NCI-H446 treated with DMSO at 0.1 percent for 48 hours (cell line): ENCODE measurements at regions not wholly inside any gene's neighbourhood (a gene's known extent, or its start where the extent isn't known, plus 50 kb on each side); places are given as distances from the start of the nearest gene placed in this dataset.
"Not testable (repeated sequence)": the region's sequence is repeated elsewhere in the genome, so short reads cannot be mapped to it uniquely, and the experiment has no call there.

Experiments used
- DNase-seq: peaks from one replicate; lab custom pipeline; 2025; lab: John Stamatoyannopoulos, UW

DNA sequence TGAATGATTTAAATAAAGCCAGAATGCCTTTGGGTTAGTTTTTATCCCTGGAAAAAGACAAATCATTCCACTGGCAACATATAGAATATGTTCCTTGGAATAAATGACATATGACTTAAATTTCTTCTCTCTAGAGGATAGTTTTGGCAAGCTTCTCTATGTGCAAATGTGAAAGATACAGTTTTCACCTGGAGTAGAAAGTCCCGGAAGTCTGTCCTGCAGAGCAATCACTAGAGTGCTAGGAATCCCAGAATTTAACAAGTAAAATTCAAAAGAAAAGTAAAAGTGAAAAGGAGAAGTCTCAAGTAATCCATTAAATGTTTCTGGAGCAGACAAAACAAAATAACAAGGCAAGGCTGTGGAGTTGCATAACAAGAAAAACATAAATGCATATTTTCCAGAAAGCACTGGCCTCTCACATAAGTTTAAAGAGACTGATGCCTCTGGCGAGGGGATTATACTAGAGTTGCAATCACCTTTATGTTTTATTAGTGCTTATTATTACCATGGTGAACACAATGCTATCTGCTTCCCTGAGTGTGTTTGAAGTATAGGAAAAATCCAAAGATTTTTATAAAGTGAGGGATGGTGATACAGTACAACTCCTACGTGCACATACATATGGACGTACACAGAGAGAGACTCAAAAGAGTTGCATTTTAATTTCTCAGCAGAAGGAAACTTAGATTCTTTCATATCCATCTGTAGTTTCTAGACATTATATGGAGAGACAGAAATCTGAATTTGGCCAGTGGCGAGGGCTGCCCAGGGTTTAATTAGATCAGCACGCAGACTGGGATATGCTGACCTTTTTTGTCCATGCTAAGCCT, 188.3 kb upstream of the ANKRD55 start:
- DNase-seq, result no peak

DNA sequence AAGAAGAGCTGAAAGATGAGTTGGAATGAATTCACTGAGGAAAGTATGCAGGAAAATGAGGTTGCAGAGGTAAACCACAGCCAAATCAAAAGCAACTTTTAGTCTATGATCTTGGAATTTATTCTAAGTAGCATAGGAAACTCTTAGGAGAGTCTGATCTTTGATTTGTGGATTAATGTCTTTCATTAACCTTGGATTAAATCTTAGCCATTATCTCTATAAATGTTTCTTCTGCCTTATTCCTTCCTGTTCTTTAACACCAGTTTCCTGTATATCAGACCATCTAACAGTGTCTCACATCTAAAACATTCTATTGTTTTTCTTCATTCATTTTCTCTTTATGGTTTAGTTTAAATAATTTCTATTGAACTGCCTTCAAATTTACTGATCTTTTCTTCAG, 187.2 kb upstream of the ANKRD55 start:
- no peak for DNase-seq

DNA sequence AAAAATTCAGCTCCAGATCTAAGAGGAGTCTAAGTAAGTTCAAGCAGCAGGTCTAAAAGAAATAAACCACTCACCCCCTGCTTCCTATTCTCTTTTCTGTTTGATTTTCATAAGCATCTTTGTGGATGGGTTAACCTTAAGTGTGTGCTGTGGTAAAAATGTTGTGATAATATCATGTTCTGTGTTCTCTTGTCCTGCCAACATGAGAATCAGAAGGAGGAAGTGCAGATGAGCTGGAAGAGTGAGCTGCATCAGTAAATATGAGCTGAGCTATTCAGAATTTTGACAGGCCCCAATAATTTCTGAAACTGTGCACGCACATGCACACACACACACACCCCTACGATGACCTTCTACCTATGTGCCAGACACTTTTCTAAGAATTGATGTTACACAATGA, 186.5 kb upstream of the ANKRD55 start:
- no peak for DNase-seq

DNA sequence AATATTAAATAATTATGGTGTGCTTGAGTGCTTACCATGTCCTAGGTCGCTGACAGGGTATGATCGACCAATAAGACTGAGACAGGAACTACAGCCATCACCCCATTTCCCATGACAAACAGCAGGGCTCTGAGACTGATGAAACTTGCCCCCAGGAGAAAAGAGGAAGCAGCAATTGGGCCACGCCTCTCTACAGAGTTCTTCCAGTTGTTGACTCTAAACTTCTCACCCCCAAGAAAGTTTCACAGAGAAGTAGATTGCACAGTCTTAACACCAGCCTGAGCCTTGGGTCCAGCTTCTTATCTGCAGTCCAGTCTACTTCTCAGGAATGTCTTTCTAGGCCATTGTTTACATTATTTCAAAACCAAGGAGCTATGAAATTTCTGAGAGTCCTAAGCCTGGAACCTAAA, 182.2 kb upstream of the ANKRD55 start:
- no peak for DNase-seq

DNA sequence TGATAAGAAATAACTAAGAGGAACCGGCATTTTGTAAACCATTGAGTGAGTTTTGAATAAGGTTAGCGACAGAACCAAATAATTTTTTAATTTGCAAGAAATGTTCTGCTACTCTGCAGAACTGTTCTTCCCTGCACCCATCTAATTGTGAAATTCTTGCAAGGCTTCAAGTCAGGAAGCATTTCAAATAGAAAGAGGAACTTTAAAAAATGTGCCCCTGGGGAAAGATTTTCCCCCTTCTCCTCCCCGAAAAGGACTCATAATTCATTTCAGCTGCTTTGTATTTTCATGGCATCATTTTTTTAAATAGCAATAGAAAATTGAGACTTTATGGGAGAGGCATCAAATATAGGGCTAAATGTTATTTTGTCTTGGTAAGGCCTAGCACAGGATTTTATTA, 180.9 kb upstream of the ANKRD55 start:
- DNase-seq, result no peak

DNA sequence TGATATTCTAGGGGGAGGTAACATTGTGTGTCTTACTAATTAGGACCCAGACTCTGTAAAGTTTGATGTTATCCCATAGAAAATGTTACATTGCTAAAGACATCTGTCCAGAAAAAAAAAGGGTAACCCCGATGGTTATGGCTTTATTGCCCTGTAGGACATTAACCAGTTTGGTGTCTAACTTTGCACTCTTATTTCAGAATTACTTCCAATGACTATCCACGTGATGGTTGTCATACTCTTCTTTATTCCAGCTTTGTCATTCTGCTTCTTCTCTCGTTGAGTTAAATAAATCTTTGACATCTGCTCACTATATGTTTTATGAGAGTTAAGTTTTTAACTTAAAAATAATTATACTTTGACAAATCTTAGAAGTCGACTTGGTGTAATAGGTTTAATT, 180.4 kb upstream of the ANKRD55 start:
- DNase-seq, result no peak

DNA sequence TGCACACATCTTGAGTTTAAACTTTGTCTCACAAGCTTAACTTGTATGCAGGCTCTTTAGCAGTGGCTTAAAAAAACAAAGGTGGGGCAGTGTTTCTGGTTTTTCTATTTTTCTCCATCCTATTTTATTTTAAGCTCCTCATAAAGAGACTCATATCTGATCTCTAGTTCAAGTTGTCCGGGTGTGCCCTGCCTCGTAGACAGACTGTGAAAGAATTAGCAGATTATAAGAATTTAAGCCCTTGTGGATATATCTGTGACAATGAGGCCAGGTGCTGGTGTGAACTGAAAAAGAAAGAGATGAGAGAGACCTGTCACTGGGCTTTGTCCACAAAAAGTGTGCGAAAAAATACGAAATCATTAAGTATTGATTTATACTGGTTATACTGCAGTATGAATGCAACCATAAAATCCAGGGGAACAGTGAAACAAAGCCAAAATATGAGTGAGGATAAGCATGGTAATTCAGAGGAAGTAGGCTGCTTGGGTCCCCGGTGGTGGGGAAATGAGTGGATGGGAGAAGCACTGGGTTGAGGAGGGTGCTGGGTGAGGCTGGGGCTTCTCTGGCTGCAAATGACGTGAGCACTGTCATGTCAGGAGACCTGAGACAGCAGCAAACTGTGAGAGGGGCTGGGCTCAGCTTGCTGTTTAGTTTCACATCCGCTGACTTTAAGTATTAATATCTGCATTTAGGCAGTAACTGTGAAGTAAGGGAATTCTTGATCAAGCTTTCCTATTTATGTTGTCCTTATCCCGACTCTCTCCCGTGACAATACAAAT, 179.7 kb upstream of the ANKRD55 start:
- DNase-seq, result no peak

DNA sequence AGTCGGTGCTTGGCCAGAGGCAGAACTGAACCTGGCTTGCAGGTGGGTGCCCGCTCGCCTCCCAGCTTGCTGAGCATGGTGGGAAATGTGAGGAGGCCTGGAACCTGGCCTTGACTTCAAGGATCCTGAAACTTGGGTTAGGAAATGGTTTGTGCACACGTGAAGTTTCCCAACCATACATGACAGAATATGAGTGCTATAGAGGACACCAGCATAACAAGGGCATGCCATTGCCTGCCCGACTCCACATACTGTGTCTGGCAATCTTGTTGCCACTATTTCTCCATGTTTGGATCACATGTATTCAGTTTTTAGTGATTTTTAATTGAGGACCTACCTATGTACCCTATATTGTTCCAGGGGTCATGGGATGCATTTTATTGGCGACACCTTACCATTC, 177.6 kb upstream of the ANKRD55 start:
- DNase-seq, result no peak

DNA sequence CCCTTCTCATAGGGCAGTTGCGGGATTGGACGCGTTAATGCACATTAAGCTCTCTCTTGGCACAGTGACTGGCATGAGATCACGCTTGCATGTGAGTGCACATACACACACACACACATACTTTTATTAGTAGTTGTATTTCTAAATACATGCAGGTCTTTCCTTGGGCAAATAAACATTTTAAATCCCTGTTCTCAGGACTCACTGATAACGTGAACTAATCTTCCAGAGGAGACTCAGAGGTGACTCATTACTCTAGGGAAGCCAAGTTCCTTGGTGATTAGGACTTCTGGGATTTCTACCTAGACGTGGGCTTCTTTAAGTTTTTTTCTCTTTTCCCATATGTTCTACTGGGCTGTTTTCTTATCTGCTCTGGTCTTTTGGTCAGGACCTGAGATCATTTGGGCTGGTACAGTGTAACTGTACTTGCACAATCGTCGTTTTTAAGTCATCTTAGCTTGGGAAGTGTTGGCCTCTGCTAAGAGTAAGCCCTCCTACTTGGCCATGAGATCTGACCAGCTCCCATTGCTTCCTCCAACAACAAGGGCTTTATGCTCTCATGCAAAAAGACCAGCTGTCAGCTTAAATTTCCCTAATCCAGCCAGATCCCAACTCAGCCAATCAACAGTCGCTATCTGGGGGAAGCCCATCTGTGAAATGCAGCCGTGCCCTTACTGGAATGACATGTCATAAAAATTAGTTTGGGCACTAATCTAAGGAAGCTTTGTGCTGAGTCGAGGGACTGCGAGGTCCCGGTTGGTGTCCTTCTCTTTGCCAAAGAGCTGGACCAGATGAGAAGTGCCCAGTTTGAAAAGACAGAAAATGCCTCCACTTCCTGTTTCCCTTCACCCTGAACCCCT, 176.4 kb upstream of the ANKRD55 start:
- peak; percentile 86 for DNase-seq

DNA sequence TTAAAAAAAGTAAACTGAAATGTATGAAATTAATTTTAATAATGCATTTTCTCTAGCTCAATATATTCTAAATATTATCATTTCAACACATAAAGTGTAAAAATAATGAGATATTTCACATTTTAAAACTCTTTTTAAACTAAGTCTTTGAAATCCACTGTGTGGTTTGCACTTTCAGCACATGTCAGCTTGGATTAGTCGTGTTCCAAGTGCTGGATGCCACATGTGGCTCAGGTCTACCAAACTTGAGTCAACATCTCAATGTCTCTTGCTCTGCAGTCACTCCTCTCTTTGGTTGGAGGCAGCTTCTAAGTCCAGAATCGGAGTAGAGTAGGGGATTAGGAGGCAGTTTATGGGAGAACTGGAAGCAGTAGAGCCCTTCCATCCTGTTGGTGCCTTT, 173.7 kb upstream of the ANKRD55 start:
- no peak for DNase-seq

DNA sequence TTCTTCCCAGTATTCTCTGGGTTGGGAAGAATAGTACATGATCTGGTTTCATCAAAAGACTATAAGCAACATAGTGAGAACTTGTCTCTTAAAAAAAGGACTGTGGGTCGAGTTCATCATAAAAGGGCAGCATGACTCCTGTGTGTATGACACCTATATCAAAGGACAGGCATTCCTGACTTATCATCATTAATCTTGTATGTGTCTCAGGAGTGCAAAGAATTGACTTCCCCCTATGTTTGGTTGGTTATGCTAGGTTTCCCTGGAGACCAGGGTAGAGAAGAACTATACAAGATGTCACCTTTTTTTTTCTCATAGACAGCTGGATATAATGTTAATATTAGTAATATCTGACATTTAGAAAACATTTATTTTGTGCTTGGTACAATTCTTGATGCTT, 173.1 kb upstream of the ANKRD55 start:
- DNase-seq, result no peak

DNA sequence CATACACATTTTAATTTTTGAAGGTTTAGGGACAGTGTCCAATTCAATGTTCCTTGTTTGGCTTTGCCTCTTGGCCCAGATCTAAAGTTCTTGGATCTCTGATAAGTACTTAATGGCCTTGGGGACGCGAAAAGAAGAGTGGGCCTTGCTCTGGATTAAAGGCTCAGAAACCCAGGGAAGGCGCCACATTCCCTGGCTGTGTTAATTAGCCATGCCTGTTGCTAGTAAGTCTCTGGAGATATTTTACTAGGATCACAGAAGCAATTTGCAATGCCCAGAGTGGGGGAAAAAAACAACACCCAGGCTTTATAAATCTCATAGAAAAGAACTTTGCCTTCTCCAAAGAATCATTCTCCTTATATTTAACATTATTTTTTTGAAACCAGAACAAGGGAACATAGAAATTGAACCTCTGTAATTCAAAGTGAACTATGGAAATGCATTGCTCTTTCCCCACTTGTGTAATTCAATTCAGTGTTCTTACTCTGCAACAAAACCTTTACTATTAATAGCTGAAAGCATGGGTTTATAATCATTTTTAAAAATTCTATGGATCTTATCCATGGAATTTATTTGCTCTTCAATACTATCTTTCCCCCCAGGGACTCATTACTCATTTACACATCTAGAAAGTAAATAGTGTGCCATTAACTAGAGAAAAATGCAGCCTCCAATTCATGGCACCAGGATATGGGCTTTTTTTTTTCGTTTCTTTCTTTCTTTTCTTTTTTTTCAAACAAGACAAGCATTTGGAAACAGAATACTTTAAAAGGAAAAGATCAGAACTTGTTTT, 172.2 kb upstream of the ANKRD55 start:
- peak; percentile 31 for DNase-seq

DNA sequence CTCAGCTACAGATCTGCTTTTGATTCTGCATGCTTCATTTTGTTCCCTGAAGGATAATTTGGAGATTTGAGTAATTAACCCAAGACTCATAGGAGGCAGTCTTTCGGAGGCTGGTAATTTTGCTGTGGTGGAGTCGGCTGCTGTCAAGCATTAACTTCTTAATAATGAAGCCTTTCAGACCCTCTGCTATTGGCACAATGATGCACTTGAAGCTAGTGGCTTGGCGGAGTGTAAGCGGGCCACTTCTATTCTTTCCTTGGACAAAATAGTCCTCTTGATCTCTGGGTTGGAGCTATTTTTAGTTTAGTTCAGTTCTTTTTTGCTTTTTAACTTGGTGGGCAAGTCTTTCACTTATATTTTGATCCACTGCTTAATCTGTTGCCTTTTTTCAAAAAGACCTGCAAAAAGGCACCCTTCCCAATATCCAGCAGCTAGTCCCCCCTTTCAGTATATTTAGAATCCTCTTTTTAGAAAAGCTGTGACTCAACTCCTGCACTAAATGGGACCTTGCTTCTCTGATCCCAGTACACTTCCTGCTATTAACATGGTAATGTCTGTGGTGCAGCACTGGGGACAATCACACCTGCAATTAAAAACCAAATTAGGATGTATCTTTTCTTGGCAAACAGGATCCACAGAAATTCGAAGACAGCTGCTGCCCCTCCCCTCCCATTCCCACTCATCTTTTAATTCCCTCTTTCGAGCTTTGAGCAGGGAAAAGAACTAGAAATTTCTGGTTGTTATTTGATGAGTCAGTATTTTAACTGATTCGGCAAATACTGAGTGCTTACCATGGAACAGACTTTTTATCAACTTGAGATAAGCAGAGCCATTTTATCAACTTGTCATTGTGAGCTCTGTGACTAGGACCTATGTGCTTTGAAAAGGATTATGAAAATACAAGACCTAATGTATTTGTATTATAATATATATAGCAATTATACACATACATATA, 169.4 kb upstream of the ANKRD55 start:
- DNase-seq, result no peak

DNA sequence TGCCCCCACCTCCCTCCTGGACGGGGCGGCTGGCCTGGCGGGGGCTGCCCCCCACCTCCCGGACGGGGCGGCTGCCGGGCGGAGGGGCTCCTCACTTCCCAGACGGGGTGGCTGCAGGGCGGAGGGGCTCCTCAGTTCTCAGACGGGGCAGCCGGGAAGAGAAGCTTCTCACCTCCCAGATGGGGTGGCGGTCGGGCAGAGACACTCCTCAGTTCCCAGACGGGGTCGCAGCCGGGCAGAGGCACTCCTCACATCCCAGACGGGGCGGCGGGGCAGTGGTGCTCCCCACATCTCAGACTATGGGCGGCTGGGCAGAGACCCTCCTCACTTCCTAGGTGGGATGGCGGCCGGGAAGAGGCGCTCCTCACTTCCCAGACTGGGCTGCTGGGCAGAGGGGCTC, 164.7 kb upstream of the ANKRD55 start:
- DNase-seq, result not testable (repeated sequence)

DNA sequence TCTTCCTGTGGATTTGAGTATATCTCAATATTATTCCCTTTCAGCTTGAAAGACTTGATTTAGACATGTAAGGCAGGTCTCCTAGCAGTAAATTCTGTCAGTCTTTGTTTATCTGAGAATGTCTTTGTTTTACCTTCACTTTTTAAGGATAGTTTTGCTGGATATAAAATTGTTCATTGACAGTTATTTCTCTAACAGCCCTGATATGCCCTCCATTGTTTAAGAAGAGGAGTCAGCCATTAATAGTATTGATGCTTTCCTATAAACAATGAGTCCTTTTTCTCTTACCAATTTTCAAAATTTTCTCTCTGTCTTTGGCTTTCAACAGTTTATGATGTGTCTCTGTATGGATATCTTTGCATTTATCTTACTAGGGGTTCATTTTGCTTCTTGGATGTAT, 163.5 kb upstream of the ANKRD55 start:
- no peak for DNase-seq

DNA sequence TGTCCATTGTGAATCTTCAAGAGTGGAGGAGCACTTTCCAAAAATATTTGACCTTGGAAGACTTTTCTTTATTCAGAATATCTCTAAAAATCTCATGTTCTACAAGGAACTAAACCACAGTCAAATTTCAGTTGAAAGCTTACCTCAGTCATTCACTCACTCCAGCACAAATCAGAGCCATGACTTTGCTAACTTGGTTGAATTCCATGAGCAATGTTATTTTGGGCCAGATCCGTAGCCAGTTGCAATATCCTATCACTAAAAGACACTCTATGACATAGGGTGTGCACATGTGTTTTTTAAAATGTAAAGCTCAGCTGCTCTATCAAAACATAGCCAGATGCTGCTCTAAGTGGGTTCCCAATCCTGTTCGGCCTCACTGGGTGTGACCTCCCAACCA, 156.1 kb upstream of the ANKRD55 start:
- DNase-seq, result no peak

DNA sequence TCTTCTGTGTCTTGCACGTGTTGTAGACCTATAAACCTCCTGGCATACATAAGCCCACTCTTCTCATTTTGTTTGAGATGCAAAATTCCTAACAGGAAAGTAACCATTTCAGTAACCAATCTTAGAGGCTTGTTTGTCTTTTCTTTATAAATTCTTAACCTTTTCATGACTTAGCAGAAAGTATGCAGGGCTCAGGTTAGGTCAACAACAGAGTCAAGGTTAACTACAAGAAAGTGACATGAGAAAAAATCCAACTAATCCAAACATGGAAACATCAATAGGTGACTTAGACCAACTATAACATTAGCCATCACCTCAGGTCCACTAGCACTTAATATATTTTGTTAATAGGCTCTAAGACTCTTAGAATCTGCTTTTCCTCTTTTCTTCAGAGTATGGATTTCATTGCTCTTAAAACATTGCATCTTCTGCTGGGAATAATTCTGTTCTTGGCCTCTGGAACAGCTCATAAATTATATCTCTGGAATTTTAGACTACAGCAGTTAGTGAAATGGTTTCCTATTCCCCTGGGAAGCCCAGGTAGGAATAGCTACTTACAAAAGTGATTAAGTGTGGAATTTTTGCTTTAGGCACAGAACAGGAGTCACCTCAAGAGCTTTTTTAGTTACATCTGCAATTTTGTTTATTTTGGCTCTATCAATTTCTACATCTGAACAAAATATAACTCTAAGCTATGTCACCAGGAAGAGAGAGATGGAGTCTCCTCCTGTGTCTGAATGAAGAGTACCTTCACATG, 155.3 kb upstream of the ANKRD55 start:
- no peak for DNase-seq

DNA sequence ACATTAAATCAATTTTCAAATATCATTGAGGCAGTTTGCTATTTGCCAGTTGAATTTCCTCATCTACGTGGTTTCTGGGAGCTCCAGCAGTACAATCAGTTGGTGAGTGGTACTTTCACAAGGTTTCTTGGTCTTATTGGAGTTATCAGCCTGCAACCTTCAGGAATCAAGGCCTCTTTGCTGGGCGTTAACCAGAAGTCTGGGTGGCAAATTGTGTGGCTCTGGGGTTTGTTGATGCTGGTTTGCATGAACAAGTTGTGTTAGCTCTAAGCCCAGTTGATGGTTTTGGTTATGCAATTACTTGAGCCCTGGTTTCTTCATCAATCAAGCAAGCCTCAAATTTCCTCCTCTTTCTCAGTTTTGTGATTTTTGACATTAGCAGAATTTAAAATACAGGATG, 152.9 kb upstream of the ANKRD55 start:
- DNase-seq, result no peak

DNA sequence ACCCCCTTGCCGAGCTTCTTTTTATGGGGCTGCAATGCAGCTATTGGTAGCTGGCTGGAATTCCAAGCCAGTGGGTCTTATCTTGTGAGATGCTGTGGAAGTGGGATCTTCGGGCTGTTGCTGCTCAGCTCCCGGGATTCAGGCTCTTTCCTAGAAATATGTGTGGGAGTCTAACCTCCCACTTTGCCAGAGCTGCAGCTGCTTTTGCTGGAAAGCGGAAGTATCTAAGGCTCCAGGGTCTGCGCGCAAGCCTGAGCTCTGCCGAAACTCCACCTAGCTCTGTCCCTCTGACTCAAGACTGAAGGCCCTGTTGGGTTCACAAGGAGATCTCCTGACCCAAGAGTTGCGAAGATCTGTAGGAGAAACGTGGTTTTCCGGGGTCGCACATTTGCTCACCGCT, 151.1 kb upstream of the ANKRD55 start:
- no peak for DNase-seq

DNA sequence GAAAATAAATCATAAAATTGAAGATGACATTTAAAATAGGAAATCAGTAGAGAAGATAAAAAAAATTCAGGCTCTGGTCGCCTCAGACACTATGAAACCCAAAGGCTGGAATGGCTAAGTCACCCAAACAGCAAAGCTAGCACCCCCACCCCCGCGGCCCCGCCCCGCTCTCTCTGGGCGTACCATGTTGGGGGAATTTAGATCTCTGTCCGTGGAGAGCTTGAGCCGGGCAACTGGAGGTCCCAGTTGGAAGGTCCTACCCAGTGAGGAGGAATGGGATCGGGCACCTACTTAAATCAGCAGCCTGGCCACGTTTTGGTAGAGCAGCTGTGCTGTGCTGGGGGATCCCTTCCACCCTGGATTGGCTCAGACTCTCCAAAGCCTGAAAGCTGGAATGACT, 150.6 kb upstream of the ANKRD55 start:
- no peak for DNase-seq
